Upper lobe of right lung (tissue), 1 donor: ENCODE measurements at regions not wholly inside any gene's neighbourhood (a gene's known extent, or its start where the extent isn't known, plus 50 kb on each side); places are given as distances from the start of the nearest gene placed in this dataset.
"Not testable (repeated sequence)": the region's sequence is repeated elsewhere in the genome, so short reads cannot be mapped to it uniquely, and the experiment has no call there.

Experiments used
- ATAC-seq: fragments of 200-7000 bp; cut with Tn5 transposase; one replicate; pipeline ENCODE4 v1.9.1; 2020; ENCODE audit warnings: mild to moderate bottlenecking, moderate library complexity
- DNase-seq: peaks from one replicate; pipeline ENCODE4 v3.0.0-alpha.2; 2020
- H3K27ac ChIP-seq: fragments of 200-600 bp; one replicate; pipeline ENCODE4 v1.8.0; 2022
- H3K27me3 ChIP-seq: fragments of 200-600 bp; one replicate; pipeline ENCODE4 v1.8.0; 2022; ENCODE audit warnings: mild to moderate bottlenecking
- H3K36me3 ChIP-seq: fragments of 200-600 bp; one replicate; pipeline ENCODE4 v1.8.0; 2022
- H3K4me1 ChIP-seq: fragments of 200-600 bp; one replicate; pipeline ENCODE4 v1.8.0; 2022
- H3K4me3 ChIP-seq: fragments of 200-600 bp; one replicate; pipeline ENCODE4 v1.8.0; 2022; ENCODE audit warnings: mild to moderate bottlenecking
- H3K9me3 ChIP-seq: fragments of 200-600 bp; one replicate; pipeline ENCODE4 v1.8.0; 2022
- CTCF ChIP-seq: fragments of 200-600 bp; IDR thresholded peaks from one replicate; pipeline ENCODE4 v1.8.0; 2022; ENCODE audit warnings: antibody characterized with exemption
- intact Hi-C: fragments of 100-400 bp; cut with DNase I; formaldehyde crosslinking; loops from one replicate; pipeline ENCODE4 v1.11.0; 2022
- donor health status: DM: no; HTN: yes; CAD: no; lungs with severe emphysema.

GRCh38 chr15:81783076-81783475, 262.7 kb downstream of the MEX3B start:
- Histone ChIP-seq H3K27me3 (no peaks in the 10 kb centered on the region), H3K27ac (no peak overlapping the region), H3K4me1 (no peaks in the 10 kb centered on the region), H3K36me3 (no peaks in the 10 kb centered on the region), H3K4me3 (no peak overlapping the region), H3K9me3 (no peaks in the 10 kb centered on the region)
- no peak for ATAC-seq
- DNase-seq = no peak
- TF ChIP-seq CTCF = no peak
- intact Hi-C loops = no loop called here

- H3K9me3 ChIP-seq = no peaks in the 10 kb centered on the region
- H3K36me3 ChIP-seq = no peaks in the 10 kb centered on the region
- H3K4me1 ChIP-seq = no peaks in the 10 kb centered on the region
- no peaks in the 10 kb centered on the region for H3K27me3 ChIP-seq
- TF ChIP-seq CTCF = no peak
- intact Hi-C loops = no loop called here
- H3K27ac ChIP-seq = no peak overlapping the region
- H3K4me3 ChIP-seq = no peak overlapping the region
- DNase-seq (no peak), ATAC-seq (no peak)
These were observed 264.4 kb downstream of the MEX3B start for GRCh38 chr15:81781395-81781794.

GRCh38 chr15:81780966-81781365, 264.9 kb downstream of the MEX3B start:
- DNase-seq = no peak
- H3K4me1 ChIP-seq = no peaks in the 10 kb centered on the region
- H3K27ac ChIP-seq = no peak overlapping the region
- H3K9me3 ChIP-seq = no peaks in the 10 kb centered on the region
- H3K36me3 ChIP-seq = no peaks in the 10 kb centered on the region
- no peak overlapping the region for H3K4me3 ChIP-seq
- ATAC-seq = no peak
- no peaks in the 10 kb centered on the region for H3K27me3 ChIP-seq
- intact Hi-C loops = no loop called here
- no peak for TF ChIP-seq CTCF

- Histone ChIP-seq H3K27me3 (no peaks in the 10 kb centered on the region), H3K36me3 (no peaks in the 10 kb centered on the region), H3K4me1 (no peaks in the 10 kb centered on the region), H3K27ac (no peak overlapping the region), H3K9me3 (no peaks in the 10 kb centered on the region), H3K4me3 (no peak overlapping the region)
- no peak for ATAC-seq
- TF ChIP-seq CTCF = no peak
- intact Hi-C loops = no loop called here
- no peak for DNase-seq
These were observed 266.6 kb downstream of the MEX3B start for GRCh38 chr15:81779181-81779580.

GRCh38 chr15:81777546-81777945, 268.3 kb downstream of the MEX3B start:
- H3K36me3 ChIP-seq = no peaks in the 10 kb centered on the region
- DNase-seq = no peak
- H3K4me3 ChIP-seq = no peak overlapping the region
- H3K9me3 ChIP-seq = no peaks in the 10 kb centered on the region
- no peaks in the 10 kb centered on the region for H3K4me1 ChIP-seq
- TF ChIP-seq CTCF = no peak
- H3K27me3 ChIP-seq = no peaks in the 10 kb centered on the region
- no peak for ATAC-seq
- H3K27ac ChIP-seq = no peak overlapping the region
- intact Hi-C loops = no loop called here

- Histone ChIP-seq H3K27me3 (no peaks in the 10 kb centered on the region), H3K9me3 (no peaks in the 10 kb centered on the region), H3K4me3 (no peak overlapping the region), H3K36me3 (no peaks in the 10 kb centered on the region), H3K27ac (no peak overlapping the region), H3K4me1 (no peaks in the 10 kb centered on the region)
- ATAC-seq (no peak), DNase-seq (no peak)
- intact Hi-C loops = no loop called here
- TF ChIP-seq CTCF = no peak
These were observed 268.8 kb downstream of the MEX3B start for GRCh38 chr15:81776976-81777375.

- H3K36me3 ChIP-seq, H3K4me1 ChIP-seq, intact Hi-C loops, H3K27ac ChIP-seq, DNase-seq, H3K27me3 ChIP-seq, ATAC-seq, H3K9me3 ChIP-seq, H3K4me3 ChIP-seq: not testable (repeated sequence)
These were observed 270.0 kb downstream of the MEX3B start for GRCh38 chr15:81775779-81776178.
